ENCODE measurements at regions not wholly inside any gene's neighbourhood (a gene's known extent, or its start where the extent isn't known, plus 50 kb on each side); places are given as distances from the start of the nearest gene placed in this dataset.

- TF ChIP-seq CTCF (IDR thresholded peaks at IDR 0.05; ENCODE audit: low read depth, low read length) (no peak), EZH2phosphoT487 (IDR thresholded peaks at IDR 0.05; ENCODE audit: low read depth) (no peak)
Observed at GRCh38 chr9:116073826-116074225, 79.8 kb upstream of the PAPPA start.

Measured in OCI-LY3 (cell line).